Gastroesophageal sphincter (tissue), 3 donors: ENCODE measurements at regions not wholly inside any gene's neighbourhood (a gene's known extent, or its start where the extent isn't known, plus 50 kb on each side); places are given as distances from the start of the nearest gene placed in this dataset.

Source experiments
- CTCF ChIP-seq, 4 experiments: fragments of 200-600 bp in 2 of 4; fragments of 450-650 bp in 2 of 4; sonication (generic) in 1 of 4; IDR thresholded peaks; one replicate each; pipeline ENCODE4 v1.5.1; 2017 to 2019; ENCODE audit warnings: antibody characterized with exemption in 4 of 4, mild to moderate bottlenecking in 2 of 4, moderate library complexity in 2 of 4
- POLR2A ChIP-seq, 2 donors: fragments of 450-650 bp; IDR thresholded peaks; one replicate each; pipeline ENCODE4 v1.6.1; 2017; ENCODE audit warnings: antibody characterized with exemption in 2 of 2, mild to moderate bottlenecking in 2 of 2, moderate library complexity in 1 of 2
- POLR2AphosphoS5 ChIP-seq: sonication (generic); formaldehyde crosslinking; IDR thresholded peaks from one replicate; pipeline ENCODE4 v1.6.1; 2017; ENCODE audit warnings: antibody characterized with exemption

DNA sequence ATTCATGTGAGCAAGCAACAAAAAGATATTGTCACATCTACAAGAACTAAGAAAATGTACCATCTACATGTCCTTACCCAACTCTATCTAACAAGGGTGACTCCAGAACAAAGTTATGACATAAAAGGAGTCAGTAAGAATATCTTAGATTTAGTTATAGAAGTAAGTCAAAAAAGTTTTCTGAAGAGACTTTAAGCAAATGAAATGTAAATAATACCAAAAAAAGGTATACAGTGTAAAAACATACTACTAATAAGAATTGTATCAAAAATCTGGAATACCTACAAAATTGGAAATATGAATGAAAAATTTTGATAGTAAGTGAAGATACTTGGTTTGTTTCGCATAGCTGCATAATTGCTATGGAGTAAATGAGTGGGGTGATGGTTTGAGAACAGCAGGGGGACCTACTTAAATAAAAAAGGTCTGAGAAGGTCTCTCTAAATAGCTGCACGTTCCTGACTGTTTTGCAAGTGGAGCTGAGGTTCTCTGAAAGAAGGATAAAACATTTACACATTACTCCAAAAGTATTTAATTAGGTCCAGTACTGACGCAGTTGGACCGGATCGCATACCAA lies 51.0 kb upstream of the ENPP6 start:
- TF ChIP-seq POLR2AphosphoS5 (no peak), CTCF (IDR thresholded peaks at IDR 0.05) (no peak), POLR2A (IDR thresholded peaks at IDR 0.05) (no peak)
